Epithelial cell of esophagus (primary cell): ENCODE measurements at regions not wholly inside any gene's neighbourhood (a gene's known extent, or its start where the extent isn't known, plus 50 kb on each side); places are given as distances from the start of the nearest gene placed in this dataset.

Experiments used
- DNase-seq: peaks from one replicate; pipeline ENCODE4 v3.0.0; 2010; ENCODE audit warnings: low read depth
- H3K4me3 ChIP-seq: 2 replicates; pipeline ENCODE4 v1.5.1; 2011; ENCODE audit warnings: mild to moderate bottlenecking, low read length, control low read depth
- TF ChIP-seq, protein P1 (sequence below): IDR thresholded peaks from 2 replicates; pipeline ENCODE4 v1.5.1; 2011; ENCODE audit warnings: low read depth, mild to moderate bottlenecking, low read length, control low read depth, inconsistent platforms; ENCODE audit not compliant: insufficient read depth; ENCODE audit errors: missing control alignments

- no peak for DNase-seq
- H3K4me3 ChIP-seq = no peak overlapping the region
- TF ChIP-seq, protein P1, sequence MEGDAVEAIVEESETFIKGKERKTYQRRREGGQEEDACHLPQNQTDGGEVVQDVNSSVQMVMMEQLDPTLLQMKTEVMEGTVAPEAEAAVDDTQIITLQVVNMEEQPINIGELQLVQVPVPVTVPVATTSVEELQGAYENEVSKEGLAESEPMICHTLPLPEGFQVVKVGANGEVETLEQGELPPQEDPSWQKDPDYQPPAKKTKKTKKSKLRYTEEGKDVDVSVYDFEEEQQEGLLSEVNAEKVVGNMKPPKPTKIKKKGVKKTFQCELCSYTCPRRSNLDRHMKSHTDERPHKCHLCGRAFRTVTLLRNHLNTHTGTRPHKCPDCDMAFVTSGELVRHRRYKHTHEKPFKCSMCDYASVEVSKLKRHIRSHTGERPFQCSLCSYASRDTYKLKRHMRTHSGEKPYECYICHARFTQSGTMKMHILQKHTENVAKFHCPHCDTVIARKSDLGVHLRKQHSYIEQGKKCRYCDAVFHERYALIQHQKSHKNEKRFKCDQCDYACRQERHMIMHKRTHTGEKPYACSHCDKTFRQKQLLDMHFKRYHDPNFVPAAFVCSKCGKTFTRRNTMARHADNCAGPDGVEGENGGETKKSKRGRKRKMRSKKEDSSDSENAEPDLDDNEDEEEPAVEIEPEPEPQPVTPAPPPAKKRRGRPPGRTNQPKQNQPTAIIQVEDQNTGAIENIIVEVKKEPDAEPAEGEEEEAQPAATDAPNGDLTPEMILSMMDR = no peak
Observed at GRCh38 chr1:195828325-195828724, 779.9 kb downstream of the KCNT2 start.

DNA sequence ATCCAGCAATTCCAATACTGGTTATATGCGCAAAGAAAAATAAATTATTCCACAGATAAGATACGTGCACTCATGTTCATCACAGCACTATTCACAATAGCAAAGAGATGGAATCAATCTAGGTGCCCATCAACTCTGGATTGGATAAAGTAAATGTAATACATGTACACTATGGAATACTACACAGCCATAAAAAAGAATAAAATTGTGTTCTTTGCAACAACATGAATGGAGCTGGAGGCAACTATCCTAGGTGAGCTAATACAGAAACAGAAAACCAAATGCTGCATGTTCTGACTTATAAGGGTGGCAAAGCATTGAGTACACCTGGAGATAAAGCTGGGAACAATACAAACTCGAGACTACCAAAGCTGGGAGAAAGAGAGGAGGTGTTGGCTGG, 787.3 kb downstream of the KCNT2 start:
- H3K4me3 ChIP-seq = no peak overlapping the region
- TF ChIP-seq, protein P1 = no peak
- no peak for DNase-seq

DNA sequence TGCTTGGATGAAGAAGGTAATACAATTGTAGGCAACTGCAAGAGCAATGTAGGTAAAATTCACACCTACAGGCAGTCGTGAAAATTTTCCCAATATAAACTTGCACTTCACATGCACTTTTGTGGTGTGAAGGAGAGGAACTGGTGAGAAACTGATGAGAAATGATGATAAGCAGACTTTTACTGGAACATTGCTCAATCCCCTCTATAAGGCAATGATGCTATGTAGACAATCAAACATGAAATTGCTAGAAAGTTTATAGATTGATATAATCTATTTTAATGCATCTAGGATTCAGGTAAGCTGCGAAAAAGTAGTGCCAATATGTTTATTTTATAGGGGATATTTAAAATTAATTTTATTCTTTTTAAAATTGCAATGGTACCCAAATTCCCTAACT, 802.2 kb downstream of the KCNT2 start:
- TF ChIP-seq, protein P1 = no peak
- no peak for DNase-seq
- no peak overlapping the region for H3K4me3 ChIP-seq

DNA sequence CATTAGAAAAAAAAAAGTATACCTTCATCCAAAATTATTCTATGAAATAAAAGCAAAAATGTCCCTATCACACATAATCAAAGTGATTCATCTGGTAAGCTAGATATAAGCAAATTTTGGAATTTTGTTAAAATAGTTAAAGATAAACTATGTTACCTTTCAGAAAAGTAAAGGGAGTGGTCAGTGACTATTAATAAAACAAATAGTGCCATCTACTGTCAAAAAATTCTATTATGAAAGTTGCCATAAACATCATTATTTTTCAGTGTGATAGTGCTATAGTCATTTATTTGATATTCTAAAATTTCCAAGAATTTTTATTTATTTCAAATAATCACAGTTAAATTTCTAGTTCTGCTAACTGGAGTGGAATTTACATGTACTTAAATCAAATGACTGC, 803.7 kb downstream of the KCNT2 start:
- no peak overlapping the region for H3K4me3 ChIP-seq
- no peak for DNase-seq
- TF ChIP-seq, protein P1 = no peak

DNA sequence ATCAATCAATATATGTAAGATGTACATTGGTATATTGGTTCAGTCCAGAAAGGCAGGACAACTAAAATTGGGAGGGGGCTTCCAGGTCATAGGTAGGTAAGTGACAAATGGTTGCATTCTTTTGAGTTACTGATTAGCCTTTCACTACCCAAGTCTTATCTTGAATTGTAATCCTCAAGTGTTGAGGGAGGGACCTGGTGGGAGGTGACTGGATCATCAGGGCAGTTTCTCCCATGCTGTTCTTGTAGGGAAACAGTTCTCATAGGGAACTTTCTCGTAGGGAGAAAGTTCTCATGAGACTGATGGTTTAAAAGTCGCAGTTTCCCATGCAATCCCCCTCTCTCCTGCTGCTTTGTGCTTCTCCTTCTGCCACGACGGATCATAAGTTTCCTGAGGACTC, 809.2 kb downstream of the KCNT2 start:
- TF ChIP-seq, protein P1 = no peak
- DNase-seq = no peak
- H3K4me3 ChIP-seq = no peak overlapping the region

DNA sequence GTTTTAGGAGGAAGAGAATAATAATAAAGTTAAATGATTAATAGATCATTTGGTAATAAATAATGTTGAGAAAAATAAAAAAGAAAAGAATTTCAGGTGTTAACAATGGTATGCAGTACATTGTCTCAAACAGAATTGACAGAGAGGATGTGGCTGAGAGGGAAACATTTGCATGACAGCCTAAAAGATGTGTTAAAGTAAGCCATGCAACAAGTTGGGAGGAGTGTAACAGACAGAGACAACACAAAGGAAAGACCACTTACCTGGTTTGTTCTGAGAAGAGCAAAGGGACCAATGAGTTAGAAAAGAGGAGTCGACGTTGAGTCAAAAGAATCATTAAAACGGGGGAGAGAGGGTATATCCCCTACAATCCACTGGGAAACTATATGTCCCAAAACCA, 814.0 kb downstream of the KCNT2 start:
- no peak for DNase-seq
- TF ChIP-seq, protein P1 = no peak
- H3K4me3 ChIP-seq = no peak overlapping the region

DNA sequence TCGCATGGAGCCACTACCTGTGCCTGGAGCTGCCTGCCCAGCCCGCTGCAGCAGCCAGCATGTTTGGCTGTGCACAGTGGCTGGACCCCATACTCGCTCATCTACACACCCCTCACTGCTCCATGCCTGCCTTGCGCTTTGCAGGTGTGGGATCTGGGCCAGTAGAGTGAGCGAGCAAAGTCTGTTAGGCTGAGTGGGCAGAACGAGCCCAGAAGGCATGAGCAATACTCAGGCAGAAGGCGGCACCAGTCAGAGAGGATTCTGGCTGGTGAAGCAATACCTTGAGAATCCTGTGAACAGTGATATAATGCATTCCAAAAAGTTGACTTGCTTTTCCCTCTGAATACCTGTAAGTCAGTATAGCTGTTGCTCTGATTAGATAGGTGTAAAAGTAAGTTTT, 816.4 kb downstream of the KCNT2 start:
- no peak overlapping the region for H3K4me3 ChIP-seq
- TF ChIP-seq, protein P1 = no peak
- peak; percentile 89 for DNase-seq
